GM23338 (cell line): ENCODE measurements at regions not wholly inside any gene's neighbourhood (a gene's known extent, or its start where the extent isn't known, plus 50 kb on each side); places are given as distances from the start of the nearest gene placed in this dataset.

Experiments used
- ATAC-seq: fragments of 200-7000 bp; cut with Tn5 transposase; 3 replicates; pipeline ENCODE4 v1.9.1; 2020
- DNase-seq: peaks from one replicate; pipeline ENCODE4 v3.0.0-alpha.2; 2015; ENCODE audit warnings: low spot score
- H2AFZ ChIP-seq: fragments of 200-600 bp; sonication (generic); 2 replicates; pipeline ENCODE4 v1.8.0; 2016; ENCODE audit warnings: antibody characterized with exemption, mild to moderate bottlenecking, moderate library complexity
- H3F3A ChIP-seq: fragments of 200-600 bp; sonication (generic); replicated peaks from 2 replicates; pipeline ENCODE4 v1.8.0; 2017; ENCODE audit warnings: antibody characterized with exemption, mixed run types, low read depth
- H3K27ac ChIP-seq: fragments of 200-600 bp; sonication (generic); 2 replicates; pipeline ENCODE4 v1.6.1; 2016; ENCODE audit warnings: low read depth
- H3K27me3 ChIP-seq: fragments of 200-600 bp; sonication (generic); 2 replicates; pipeline ENCODE4 v1.8.0; 2016; ENCODE audit warnings: mild to moderate bottlenecking, mixed run types, moderate library complexity; ENCODE audit not compliant: insufficient read depth
- H3K36me3 ChIP-seq: fragments of 200-600 bp; sonication (generic); 2 replicates; pipeline ENCODE4 v1.8.0; 2016; ENCODE audit warnings: mild to moderate bottlenecking; ENCODE audit not compliant: insufficient read depth
- H3K4me1 ChIP-seq: fragments of 200-600 bp; sonication (generic); 2 replicates; pipeline ENCODE4 v1.8.0; 2016; ENCODE audit warnings: mild to moderate bottlenecking, moderate library complexity; ENCODE audit not compliant: insufficient read depth
- H3K4me2 ChIP-seq: fragments of 200-600 bp; sonication (generic); 2 replicates; pipeline ENCODE4 v1.7.1; 2017; ENCODE audit warnings: mixed run types
- H3K4me3 ChIP-seq: fragments of 200-600 bp; sonication (generic); 2 replicates; pipeline ENCODE4 v1.6.1; 2016; ENCODE audit warnings: mixed run types
- H3K79me2 ChIP-seq: fragments of 200-600 bp; sonication (generic); replicated peaks from 2 replicates; pipeline ENCODE4 v1.8.0; 2017; ENCODE audit warnings: mild to moderate bottlenecking; ENCODE audit not compliant: insufficient read depth
- H3K9me2 ChIP-seq: fragments of 200-600 bp; sonication (generic); 2 replicates; pipeline ENCODE4 v1.8.0; 2017; ENCODE audit not compliant: insufficient read depth
- H4K20me1 ChIP-seq: fragments of 200-600 bp; sonication (generic); replicated peaks from 2 replicates; pipeline ENCODE4 v1.8.0; 2017; ENCODE audit warnings: mild to moderate bottlenecking; ENCODE audit not compliant: insufficient read depth
- H3K27ac Mint-ChIP-seq: 2 replicates; pipeline ENCODE4 v1.8.0; 2020; ENCODE audit warnings: inconsistent platforms, mild to moderate bottlenecking, moderate library complexity, mixed read lengths
- H3K27me3 Mint-ChIP-seq: 3 replicates; pipeline ENCODE4 v1.8.0; 2022; ENCODE audit warnings: low read depth, mild to moderate bottlenecking, moderate library complexity, mixed read lengths, inconsistent platforms; ENCODE audit not compliant: insufficient read depth, poor library complexity
- H3K36me3 Mint-ChIP-seq: 3 replicates; pipeline ENCODE4 v1.8.0; 2021; ENCODE audit warnings: low read depth, mild to moderate bottlenecking, inconsistent platforms, moderate library complexity, mixed read lengths
- H3K4me1 Mint-ChIP-seq: 3 replicates; pipeline ENCODE4 v1.8.0; 2020; ENCODE audit warnings: mild to moderate bottlenecking, inconsistent platforms, mixed read lengths
- H3K4me3 Mint-ChIP-seq: 3 replicates; pipeline ENCODE4 v1.8.0; 2021; ENCODE audit warnings: moderate library complexity, mild to moderate bottlenecking, inconsistent platforms, mixed read lengths
- H3K9me3 Mint-ChIP-seq: 3 replicates; pipeline ENCODE4 v1.8.0; 2020; ENCODE audit warnings: moderate library complexity, mild to moderate bottlenecking, inconsistent platforms, mixed read lengths
- CREB1 ChIP-seq: fragments of 250-450 bp; sonication (Bioruptor Pico); IDR thresholded peaks from 2 replicates; pipeline ENCODE4 v1.5.0; 2020; ENCODE audit warnings: low read depth, mild to moderate bottlenecking, moderate library complexity
- EZH2 ChIP-seq: fragments of 200-600 bp; sonication (generic); IDR thresholded peaks from one replicate; pipeline ENCODE4 v1.8.0; 2017; ENCODE audit warnings: antibody characterized with exemption, mild to moderate bottlenecking, low read depth; ENCODE audit not compliant: unreplicated experiment
- NANOG ChIP-seq: IDR thresholded peaks from 2 replicates; pipeline ENCODE4 v1.6.1; 2016; ENCODE audit warnings: antibody characterized with exemption, borderline replicate concordance
- POLR2AphosphoS5 ChIP-seq: IDR thresholded peaks from 2 replicates; pipeline ENCODE4 v1.6.1; 2016; ENCODE audit warnings: antibody characterized with exemption, low read depth
- STAT1 ChIP-seq: IDR thresholded peaks from one replicate; pipeline ENCODE4 v1.6.1; 2016; ENCODE audit warnings: antibody characterized with exemption; ENCODE audit not compliant: unreplicated experiment
- ZNF114 ChIP-seq: fragments of 250-450 bp; sonication (Bioruptor Pico); IDR thresholded peaks from 2 replicates; pipeline ENCODE4 v1.5.0; 2020; ENCODE audit warnings: mild to moderate bottlenecking, moderate library complexity
- ZNF462 ChIP-seq: fragments of 250-450 bp; sonication (Bioruptor Pico); IDR thresholded peaks from 2 replicates; pipeline ENCODE4 v1.5.0; 2020; ENCODE audit warnings: mild to moderate bottlenecking, moderate library complexity
- TF ChIP-seq, protein P1 (sequence below): IDR thresholded peaks from one replicate; pipeline ENCODE4 v1.6.1; 2018; ENCODE audit warnings: antibody characterized with exemption; ENCODE audit not compliant: unreplicated experiment
- TF ChIP-seq, protein P2 (sequence below), 2 experiments: fragments of 200-600 bp in 1 of 2; sonication (generic) in 1 of 2; conservative IDR thresholded peaks; 2 replicates each; pipeline versions ENCODE4 v1.5.1 to v1.6.1; 2016 to 2017; ENCODE audit warnings: antibody characterized with exemption in 2 of 2, low read depth in 2 of 2, mild to moderate bottlenecking in 2 of 2, moderate library complexity in 1 of 2

GRCh38 chr9:111187376-111187775 is 142.6 kb downstream of the OR2K2 start (continued):
- TF ChIP-seq ZNF462 (CRISPR knock-in tag) (no peak), ZNF114 (CRISPR knock-in tag) (no peak), CREB1 (CRISPR knock-in tag) (no peak), EZH2 (no peak), NANOG (no peak)

DNA sequence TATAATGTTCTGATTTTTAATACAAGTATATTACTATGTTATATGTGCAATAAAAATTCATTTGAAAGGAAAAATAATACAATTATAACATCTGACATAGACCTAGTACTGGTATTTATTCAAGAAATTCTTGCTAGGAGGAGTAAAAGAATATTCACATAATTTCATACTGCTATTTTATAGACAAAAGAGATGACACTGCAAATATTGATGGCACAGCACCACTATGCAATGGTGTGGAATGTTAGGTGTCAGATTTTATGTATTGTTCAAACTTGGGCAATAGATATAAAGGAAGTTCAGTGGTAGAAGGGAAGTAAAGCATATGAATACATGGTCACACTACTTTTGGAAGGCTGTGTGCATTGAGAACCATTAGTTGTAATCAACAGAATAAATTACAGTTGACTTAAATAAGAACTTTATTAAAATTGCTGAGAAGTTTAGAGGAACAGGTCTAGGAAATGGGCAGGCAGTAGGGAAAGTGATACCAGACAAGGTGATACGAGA is 143.9 kb downstream of the OR2K2 start:
- Histone ChIP-seq H3K27me3 (no peaks in the 10 kb centered on the region), H4K20me1 (no peaks in the 10 kb centered on the region), H3K4me2 (no peak overlapping the region), H3F3A (no peaks in the 10 kb centered on the region), H3K36me3 (no peaks in the 10 kb centered on the region), H3K9me2 (0 out of 2 replicates have a peak, but pooled peaks cover 3% of the 10 kb centered on the region), H3K4me1 (no peaks in the 10 kb centered on the region), H3K27ac (no peak overlapping the region), H3K4me3 (no peak overlapping the region), H3K79me2 (no peaks in the 10 kb centered on the region), H2AFZ (no peak overlapping the region)
- Mint-ChIP-seq H3K9me3 (no peaks in the 10 kb centered on the region; the same call in 2 of the 3 replicates), H3K27ac (no peak overlapping the region), H3K36me3 (no peaks in the 10 kb centered on the region), H3K4me3 (no peak overlapping the region), H3K27me3 (peaks cover 3% of the 10 kb centered on the region), H3K4me1 (no peaks in the 10 kb centered on the region)
- DNase-seq, result no peak
- ATAC-seq, result no peak
- TF ChIP-seq STAT1 (no peak), NANOG (no peak), EZH2 (no peak), POLR2AphosphoS5 (no peak)
- TF ChIP-seq, protein P1, sequence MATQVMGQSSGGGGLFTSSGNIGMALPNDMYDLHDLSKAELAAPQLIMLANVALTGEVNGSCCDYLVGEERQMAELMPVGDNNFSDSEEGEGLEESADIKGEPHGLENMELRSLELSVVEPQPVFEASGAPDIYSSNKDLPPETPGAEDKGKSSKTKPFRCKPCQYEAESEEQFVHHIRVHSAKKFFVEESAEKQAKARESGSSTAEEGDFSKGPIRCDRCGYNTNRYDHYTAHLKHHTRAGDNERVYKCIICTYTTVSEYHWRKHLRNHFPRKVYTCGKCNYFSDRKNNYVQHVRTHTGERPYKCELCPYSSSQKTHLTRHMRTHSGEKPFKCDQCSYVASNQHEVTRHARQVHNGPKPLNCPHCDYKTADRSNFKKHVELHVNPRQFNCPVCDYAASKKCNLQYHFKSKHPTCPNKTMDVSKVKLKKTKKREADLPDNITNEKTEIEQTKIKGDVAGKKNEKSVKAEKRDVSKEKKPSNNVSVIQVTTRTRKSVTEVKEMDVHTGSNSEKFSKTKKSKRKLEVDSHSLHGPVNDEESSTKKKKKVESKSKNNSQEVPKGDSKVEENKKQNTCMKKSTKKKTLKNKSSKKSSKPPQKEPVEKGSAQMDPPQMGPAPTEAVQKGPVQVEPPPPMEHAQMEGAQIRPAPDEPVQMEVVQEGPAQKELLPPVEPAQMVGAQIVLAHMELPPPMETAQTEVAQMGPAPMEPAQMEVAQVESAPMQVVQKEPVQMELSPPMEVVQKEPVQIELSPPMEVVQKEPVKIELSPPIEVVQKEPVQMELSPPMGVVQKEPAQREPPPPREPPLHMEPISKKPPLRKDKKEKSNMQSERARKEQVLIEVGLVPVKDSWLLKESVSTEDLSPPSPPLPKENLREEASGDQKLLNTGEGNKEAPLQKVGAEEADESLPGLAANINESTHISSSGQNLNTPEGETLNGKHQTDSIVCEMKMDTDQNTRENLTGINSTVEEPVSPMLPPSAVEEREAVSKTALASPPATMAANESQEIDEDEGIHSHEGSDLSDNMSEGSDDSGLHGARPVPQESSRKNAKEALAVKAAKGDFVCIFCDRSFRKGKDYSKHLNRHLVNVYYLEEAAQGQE, result no peak
- TF ChIP-seq, protein P2, sequence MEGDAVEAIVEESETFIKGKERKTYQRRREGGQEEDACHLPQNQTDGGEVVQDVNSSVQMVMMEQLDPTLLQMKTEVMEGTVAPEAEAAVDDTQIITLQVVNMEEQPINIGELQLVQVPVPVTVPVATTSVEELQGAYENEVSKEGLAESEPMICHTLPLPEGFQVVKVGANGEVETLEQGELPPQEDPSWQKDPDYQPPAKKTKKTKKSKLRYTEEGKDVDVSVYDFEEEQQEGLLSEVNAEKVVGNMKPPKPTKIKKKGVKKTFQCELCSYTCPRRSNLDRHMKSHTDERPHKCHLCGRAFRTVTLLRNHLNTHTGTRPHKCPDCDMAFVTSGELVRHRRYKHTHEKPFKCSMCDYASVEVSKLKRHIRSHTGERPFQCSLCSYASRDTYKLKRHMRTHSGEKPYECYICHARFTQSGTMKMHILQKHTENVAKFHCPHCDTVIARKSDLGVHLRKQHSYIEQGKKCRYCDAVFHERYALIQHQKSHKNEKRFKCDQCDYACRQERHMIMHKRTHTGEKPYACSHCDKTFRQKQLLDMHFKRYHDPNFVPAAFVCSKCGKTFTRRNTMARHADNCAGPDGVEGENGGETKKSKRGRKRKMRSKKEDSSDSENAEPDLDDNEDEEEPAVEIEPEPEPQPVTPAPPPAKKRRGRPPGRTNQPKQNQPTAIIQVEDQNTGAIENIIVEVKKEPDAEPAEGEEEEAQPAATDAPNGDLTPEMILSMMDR (conservative IDR thresholded peaks at IDR 0.05; ENCODE audit: low read depth in 2 of 2), result no peak
